CD4-positive, alpha-beta T cell treated with Interleukin-4 for 4 hours (primary cell): ENCODE measurements at regions not wholly inside any gene's neighbourhood (a gene's known extent, or its start where the extent isn't known, plus 50 kb on each side); places are given as distances from the start of the nearest gene placed in this dataset.

Source experiments
- DNase-seq: peaks from one replicate; pipeline ENCODE4 v3.0.0-alpha.2; 2020

DNA sequence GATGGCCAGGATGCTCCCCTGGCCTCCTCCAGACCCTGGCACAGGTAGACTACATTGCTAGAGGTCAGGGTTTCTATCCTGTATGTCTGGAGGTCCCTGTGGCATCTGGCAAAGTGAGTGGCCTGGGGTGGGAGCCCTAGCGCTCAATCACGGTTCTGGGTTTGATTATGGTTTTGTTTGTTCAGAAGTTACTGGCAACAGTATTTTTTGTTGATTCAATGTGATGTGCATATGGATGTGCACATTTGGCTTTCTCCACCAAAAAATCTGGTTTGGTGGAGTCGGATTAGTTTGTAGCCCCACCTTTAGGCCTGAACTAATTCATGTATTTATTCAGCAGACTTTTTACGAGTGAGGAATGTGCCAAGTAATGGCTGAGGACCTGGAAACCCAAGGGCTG lies 109.7 kb downstream of the VEGFA start:
- DNase-seq, result no peak

DNA sequence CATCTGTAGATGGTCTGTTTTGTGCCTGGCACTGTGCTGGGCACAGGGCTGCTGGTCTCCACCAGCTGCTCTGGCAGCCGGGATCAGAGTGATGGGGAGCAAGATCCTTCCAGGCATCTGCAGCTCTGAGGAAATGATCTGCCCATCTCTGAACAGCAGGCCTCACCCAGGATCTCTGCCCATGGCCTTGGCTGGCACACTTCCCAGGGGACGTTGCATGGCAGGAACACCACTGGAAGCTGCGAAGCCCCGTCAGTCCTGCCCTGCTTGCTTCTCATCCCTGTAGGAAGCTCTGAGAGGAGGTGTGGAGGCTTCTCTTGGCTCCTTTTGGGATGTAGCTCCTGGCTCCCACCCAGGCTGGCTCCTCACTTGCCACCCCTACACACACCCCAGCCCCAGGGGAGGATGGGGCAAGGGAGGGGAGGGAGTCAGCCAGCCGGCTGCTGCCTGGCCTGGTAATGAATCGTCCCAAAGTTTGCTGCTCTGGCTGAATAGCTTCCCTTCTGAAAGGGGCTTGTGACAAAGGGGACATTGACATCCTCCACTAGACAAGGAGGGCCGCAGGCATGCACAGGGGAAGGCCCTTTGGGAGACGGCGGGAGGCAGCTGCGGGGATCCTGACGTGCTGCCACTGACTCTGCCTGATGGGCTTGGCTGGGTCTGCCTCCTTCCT lies 108.9 kb downstream of the VEGFA start:
- no peak for DNase-seq

DNA sequence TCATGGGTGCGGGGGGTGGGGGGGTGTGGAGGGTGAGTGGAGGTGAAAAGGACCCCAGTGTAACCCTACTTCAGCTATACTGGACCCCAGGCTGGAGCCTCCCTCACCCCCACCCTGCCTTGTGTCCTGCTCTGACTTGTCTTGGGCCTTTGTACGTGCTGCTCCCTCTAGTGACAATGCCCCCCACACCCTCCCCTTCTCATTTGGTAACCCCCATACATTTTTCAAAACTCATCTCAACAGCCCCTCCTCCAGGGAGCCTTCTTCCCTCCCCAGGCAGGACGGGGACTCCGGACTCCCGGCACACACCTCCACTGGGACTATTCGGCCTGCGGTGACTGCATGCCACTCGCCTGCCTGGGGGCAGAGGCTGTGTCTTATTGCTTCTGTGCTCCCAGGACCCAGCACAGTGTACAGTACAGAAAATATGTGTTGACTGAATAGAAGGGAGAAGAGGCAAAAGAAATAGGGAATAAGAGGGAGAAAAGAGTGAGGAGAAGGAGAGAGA lies 108.2 kb downstream of the VEGFA start:
- no peak for DNase-seq

DNA sequence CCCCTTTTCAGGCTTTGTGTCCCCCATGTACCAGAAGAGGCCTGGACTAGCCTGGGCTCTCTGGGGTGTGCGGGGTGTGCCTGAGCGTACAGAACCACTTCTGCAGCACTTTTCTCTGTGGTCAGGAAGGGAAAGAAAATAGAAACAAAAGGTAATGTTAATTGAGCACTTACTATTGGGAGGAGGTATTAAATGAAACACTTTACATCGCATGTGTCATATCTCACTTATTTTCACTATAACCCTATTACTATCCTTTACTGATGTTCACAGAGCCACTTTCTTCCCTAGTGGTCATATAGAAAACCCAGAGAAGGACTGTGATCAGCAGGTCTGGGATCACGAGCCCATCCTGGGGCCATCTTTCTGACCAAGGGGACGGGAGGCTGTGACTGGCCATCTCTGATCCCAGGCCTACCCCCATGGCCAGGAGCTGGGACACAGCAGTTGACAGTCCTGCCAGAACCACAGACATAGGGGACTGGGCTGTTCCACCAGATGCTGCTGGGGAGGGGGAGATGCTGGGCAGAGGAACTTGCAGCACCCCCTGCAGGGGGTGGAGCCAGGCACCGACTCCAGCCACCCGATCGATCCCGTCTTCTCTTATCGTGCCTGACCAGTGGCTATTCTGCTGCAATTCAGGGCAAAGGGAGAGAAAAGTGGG lies 107.6 kb downstream of the VEGFA start:
- DNase-seq, result no peak

DNA sequence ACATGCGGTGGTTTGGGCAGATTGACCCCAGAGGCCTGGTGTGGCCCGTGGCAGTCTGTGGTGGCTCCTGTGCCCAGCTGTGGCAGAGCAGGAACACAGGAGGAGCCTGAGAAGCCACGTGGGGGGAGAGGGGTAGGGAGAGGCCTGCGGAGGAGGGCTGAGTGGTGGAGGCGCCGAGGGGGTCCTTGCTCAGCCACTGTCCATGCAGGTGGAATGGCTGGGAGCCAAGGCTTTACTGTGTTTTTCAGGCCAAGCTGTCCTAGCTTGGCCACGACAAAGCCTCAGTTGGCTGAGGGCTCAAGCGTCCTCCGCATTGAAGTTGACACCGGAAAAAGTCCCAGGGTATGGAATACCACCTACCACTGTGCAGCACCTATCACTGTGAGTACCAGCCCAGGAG lies 107.0 kb downstream of the VEGFA start:
- DNase-seq, result no peak

DNA sequence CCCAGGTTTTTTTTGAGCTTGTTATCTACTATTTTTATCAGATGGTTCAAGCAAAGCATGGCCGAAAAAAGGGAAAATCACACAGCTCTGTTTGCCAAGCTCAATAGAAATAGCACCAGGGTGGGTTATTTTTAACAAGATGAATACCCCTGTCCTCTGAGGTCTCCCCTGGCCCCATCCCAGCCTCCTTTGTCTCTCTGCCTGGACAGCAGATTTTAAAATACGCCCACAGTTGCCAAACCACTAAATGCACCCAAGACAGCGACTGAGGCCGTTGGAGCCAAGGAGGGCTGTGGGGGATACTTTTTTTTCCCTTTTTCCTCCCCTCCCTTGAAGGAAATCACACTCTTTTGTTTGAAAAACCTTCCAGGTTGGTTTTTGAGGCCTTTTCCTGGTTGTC lies 106.6 kb downstream of the VEGFA start:
- DNase-seq, result no peak

DNA sequence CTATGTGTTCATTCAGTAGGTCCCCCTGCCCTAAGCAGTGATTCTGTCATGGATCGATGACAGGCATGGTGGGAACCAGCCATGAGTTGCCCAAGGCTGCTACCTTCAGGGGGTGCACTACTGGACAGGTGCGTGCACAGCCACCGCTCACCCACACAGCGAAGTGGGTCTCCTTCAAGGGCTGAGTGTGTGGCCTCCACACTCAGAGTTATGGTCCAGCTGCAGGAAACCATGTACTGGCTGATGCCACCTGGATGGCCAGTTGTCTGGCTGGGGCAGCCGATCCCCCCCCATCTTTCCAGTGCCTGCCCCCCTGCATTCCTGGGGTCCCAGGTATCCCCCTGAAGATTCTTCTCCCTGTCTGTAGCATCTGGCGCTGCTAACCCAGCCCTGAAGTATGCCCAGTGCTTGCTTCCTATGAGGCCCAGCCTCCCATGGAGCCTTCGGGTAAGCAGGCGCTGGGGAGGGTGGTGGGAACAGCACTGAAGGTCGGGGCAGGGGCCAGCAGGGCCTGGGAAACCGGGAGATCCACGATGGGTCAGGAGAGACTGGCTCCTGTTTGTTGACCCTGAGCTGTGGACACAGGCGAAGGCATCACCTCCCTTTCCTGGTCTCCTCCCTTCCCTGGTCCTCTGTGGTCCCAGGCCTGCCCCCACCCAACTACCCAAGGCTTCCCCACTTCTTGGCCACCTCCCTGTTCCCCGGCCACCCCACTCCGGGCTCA lies 106.0 kb downstream of the VEGFA start:
- DNase-seq, result no peak

DNA sequence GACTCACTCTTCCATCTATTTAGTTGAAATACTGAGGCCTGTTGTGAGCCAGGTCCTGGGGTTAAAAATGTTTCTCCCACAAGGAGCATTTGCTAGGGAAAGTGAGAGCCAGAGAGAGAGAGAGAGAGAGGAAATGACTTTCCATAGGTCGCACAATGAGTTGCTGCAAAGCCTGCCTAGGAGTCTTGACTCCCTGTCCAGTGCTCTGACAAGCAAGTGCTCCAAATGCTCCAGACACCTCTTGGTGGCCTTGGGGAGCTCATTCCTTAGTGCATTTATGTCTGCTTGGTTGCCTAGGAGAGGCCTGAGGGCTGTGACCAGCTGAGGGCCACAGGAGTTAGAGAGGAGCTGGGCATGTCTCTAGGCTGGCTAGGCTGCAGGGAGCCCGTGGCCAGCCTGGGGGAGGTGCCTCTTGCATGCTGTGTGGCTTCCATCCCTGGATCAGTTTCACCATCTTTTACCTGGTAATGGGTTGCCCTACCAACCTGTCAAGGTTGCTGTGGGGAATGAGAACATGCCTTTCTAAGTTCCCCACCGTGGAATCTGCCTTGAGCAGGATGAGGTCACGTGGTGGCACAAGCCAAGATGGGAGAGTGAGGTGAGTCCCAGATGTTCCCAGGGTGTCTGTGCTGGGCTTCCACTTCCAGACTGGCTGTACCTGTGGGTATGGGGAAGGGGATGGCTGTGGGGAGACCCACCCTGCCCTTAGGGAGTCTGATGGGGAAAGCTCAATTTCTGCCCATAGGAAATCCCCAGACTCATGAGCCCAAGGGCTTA lies 105.0 kb downstream of the VEGFA start:
- DNase-seq, result no peak

DNA sequence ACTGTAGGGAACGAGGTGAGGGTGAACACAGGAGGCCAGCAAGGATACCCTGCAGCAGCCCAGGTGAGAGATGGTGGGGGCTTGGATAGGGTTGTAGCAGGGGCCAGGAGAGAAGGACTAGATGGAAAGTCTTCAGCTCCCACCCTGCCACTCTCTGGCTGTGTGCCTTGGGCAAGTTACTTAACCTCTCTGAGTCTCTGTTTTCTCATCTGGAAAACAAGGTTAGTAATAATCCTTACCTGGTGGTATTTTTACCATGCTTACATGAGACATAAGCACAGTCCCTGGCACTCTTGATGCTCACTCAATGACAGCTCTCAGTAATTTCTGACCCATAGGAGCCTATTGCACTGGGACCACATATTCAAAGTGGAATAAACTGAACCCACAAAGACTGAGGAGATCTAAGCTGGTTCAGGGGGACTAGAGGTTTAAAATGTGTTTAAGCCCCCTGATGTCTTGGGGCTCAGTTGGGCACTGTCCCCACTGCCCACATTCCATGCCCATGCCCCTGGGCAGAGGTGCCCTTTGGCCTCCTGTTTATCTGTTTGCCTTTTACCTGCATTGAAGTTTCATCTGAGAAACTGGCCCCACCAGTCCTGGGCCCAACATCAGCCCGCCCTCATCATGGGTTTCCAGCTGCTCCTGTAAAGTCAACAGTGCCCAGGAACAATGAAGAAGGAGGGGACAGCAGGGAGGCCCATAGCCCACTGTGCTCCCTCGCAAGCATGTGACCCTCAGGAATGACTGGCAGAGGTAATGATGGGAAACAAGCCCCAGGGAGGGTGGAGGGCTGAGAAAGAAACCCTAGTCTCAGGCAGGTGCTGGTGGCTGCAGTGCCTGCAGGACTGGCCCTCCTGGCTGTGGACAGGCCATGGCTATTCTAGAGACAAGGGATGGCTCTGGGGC lies 104.0 kb downstream of the VEGFA start:
- DNase-seq, result no peak

DNA sequence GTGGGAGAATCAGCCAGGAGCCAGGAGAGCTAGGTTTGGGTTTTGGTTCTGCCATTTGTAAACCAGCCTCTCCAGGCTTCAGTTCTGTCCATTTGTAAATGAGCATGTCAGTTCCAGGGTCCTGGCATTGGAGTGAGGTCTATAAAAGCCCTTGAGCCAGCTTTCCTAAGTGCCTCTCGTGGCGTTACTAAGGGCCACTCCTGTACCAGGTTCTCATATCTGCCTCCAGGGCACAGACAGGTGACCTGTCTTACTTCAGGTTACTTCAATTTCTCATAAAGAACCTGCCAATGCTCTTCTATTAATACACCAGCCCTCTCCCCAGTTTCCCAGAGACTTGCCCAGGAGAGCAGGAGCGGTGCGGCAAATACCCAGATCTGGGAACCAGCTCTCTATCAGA lies 101.9 kb downstream of the VEGFA start:
- DNase-seq, result no peak

DNA sequence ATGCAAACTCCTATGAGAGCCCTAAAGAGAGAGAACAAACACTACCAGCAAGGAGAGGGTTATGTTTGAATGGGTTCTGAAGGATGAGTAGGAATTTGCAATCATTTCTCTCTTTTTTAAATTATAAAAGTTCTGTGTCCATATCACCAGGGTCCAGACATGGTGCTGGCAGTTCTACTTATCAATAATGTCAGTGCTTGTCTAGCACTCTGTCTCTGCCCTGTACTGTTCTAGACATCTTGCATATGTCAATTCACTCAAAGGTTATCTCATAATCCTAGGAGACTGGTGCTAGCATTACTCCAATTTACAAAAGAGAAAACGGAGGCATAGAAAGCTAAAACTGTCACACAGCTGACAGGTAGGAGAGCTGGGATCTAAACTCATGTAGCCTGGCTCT lies 101.3 kb downstream of the VEGFA start:
- no peak for DNase-seq

DNA sequence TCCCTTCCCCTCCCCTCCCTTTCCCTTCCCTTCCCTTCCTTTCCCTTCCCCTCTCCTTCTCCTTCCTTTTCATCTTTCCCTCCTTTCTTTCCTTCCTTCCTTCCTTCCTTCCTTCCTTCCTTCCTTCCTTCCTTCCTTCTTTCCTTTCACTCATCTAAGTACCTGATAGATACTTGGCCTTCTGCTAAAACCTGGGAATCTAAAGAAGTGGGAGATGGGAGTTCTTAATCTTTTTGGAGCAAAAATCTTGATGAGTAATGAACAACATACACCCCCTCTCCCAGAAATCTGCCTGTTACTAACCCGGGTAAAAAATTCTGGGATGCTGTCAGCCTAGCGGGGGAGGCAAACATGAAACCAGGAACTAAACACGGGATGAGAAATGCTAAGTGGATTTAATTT lies 100.7 kb downstream of the VEGFA start:
- DNase-seq, result no peak

DNA sequence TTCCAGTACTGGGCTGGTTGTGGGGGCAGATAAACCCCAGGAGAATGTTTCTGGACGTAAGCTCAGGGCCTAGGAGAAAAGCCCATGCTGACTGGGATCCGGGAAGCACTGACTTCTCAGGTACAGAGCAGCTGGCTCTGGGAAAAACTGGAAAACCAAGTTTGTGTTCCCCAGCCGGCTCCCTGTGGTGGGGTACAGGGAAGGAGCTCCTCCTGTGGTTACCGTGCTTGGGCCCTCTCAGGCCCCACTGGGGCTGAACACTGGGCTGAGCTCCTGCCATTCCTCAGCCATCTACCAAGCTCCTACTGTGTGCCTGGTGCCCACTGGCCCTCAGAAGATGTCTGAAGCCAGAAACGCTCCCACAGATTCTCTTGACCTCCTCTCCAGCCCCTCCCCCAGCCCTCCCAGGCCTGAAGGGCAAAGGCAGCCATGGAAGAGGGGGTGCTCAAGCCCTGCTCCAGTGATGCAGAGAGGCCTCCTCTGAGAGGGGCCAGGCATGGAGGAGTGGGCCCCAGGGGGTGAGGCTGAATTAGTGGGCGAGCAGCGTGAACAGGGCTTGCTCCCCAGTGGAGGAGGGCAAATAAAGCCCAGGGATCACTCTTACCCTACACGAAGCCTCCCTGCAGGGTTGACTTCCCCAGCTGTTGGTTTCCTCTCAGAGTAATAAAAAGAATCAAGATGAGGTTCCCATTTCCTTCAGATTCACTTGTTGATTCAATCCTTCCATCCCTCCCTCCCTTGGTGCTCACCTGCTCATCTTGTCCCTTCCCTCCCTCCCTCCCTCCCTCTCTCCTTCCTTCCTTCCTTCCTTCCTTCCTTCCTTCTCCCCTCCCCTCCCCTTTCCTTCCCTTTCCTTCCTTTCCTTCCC lies 100.0 kb downstream of the VEGFA start:
- no peak for DNase-seq

DNA sequence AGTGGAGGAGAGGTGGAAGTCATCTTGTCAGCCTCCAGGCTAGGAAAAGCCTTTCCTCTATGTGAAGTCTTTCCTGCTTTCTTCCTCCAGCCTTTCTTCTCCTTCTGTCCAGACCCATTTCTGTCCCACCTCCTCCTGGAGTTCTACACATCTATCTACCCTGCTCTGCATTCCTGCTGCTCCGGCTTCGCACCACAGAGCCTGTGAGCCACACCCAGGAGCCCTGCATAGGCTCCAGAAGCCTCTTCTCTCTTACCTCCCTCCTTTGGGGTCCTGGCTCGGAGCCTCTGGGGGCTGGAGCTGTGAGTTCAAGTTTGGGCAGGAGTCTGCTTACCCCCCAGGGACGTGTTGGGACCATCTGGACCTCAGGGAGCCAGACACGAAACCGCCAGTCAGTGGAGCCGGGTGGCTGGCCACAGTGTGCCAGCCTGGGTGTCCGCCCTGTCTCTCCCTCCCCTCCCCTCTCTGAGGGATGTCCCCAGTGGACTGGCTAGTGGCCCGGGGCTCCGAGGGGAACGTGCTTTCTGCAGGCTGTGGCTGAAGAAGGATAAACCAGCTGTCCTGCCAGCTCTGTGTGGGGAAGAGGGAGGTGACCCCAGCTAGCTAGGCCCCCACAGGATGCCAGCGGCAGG lies 99.2 kb downstream of the VEGFA start:
- no peak for DNase-seq

DNA sequence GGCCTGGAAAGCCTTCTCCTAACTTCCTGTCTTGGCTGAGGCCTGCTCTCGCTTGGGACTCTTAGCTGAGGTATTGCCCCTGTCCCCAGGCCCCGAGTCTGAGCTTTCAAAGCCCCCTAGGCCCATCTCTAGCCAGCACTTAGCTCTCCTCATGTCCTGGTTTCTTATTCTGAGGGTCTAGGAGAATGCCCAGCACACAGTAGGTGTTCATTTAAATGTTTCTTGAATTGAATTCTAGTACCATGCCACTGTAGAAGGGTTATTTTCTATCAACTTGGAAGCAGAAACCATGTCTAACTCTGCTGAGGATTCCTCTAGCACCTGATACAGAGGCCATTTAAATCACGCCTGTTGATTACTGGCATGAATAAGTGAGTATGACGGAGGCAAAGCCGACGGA lies 98.5 kb downstream of the VEGFA start:
- no peak for DNase-seq

DNA sequence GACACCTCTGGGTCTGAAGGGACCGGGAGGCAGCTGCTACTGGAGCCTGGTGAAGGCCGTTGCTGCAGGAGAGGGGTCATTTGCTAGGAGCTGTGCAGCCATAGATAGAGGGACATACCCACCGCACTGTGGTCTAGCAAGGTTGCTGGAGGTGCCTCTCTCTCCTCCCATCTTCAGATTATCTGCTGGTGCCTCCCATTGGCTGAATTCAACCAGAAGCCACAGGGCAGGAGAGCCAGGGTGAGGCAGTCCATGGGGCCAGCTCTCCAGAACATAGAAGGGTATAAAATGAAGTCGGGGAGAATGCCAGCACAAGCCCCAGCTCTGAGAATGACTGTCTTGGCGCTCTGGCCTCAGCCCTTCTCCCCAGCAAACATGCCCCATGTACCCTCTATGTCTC lies 98.0 kb downstream of the VEGFA start:
- DNase-seq, result no peak

DNA sequence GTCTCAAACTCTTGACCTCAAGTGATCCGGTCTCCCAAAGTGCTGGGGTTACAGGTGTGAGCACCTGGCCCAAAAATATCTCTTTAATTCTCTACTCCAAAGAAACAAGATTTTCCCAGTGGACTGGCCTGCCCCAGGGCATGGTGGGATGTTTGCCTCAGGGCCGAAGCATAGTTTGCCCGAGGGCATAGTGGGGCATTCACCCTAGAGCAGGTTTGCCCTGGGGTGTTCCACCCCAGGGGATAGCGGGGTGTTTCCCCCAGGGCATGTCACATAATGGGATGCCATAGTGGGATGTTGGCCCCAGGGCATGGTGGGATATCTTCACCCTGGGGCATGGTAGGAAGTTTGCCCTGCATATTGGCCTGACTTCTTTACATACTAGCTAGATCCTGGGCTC lies 97.2 kb downstream of the VEGFA start:
- DNase-seq, result no peak

DNA sequence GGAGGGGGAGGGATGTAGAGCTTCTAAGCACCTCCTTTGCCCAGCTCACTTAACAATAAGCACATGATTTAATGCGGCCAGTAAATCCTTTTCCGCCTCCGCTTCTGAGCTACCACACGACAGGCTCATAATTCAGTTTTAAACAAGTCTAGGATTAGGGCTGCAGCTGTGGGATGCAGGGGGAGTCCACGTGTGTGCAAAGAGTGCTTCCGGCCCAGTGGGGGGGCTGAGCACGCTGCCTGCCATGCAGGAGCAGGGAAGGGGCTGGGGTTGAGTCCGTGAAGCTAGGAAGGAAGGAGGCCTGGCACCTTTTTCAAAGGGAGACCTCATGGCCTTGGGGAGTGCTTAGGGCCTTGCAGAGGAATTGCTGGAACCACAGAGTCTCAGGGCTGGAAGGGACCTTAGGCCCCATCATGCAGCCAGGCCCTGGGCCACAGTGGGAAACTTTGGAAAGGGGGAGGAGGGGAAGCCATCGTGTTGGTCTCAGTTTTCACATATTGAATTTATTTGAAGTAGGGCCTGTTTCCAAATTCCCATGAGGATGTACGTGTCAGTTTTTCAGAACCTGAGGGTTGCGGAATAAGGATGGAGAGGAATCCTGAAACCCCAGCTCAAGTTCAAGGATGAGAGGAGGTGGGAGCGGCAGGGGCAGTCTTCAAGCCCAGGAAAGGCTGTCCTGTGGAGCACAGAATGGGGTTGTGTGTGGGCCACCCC lies 96.1 kb downstream of the VEGFA start:
- no peak for DNase-seq

DNA sequence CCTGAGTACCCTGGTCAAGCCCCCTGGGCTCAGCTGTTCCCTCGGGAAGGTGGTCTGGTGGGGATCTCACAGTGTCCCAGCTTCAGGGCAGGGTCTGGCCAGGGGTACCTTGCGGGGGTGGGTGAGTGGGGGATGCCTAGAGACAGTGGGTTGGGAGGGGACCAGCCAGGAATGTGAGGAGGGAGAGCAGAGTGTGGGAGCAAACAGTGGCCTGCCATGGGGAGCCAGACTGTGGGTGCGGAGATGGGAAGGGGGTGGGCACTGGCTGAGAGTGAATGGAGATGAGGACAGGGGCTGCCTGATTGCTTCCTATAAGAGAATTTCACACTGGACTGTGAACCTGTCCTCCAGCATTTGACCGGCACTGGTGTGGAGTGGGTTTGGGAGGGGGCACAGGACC lies 95.1 kb downstream of the VEGFA start:
- DNase-seq, result no peak

DNA sequence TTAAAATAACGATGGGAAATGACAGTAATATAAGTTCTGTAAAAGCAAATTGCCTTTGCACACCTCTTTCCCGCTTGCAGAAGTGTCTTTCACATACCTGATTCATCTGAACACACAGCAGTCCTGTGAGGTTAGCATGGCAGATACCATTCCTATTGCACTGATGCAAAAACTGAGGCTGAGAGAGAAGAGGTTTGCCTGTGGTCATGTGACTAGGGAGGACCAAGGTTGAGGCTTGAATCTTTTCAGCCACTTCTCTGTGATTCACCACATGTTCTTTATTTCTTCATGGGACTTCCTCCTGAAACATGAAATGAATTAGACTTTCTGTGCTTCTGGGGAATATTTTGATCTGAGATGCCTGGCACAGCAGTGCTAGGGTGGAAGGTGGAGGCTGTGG lies 92.9 kb downstream of the VEGFA start:
- no peak for DNase-seq
